ENCODE measurements at regions not wholly inside any gene's neighbourhood (a gene's known extent, or its start where the extent isn't known, plus 50 kb on each side); places are given as distances from the start of the nearest gene placed in this dataset.

DNA sequence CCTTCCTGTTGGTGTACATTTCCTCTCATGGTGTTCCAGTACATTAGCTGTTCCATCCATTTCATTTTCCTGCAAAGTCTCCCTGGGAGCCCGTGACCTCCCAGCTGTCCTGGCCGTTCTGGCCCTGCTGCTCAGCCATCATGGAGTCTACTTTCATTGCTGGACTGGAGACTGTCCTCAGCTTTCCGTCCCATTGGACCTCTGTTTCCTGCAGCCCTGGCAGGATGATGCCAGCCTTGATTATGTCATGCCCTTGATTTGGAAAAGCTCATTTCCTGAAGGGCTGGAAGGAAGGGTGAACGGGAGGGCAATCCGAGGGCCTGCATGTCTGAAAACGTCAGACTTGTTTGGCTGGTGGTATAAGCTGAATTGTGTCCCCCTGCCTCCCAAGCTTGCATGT is 205.5 kb upstream of the HS6ST1 start:
- TF ChIP-seq PHF21A (CRISPR knock-in tag; IDR thresholded peaks at IDR 0.05), result no peak
- TF ChIP-seq BCL6 (CRISPR knock-in tag; IDR thresholded peaks at IDR 0.05), result no peak
- TF ChIP-seq, protein P1, sequence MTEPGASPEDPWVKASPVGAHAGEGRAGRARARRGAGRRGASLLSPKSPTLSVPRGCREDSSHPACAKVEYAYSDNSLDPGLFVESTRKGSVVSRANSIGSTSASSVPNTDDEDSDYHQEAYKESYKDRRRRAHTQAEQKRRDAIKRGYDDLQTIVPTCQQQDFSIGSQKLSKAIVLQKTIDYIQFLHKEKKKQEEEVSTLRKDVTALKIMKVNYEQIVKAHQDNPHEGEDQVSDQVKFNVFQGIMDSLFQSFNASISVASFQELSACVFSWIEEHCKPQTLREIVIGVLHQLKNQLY (CRISPR knock-in tag; IDR thresholded peaks at IDR 0.05), result no peak
- TF ChIP-seq, protein P2, sequence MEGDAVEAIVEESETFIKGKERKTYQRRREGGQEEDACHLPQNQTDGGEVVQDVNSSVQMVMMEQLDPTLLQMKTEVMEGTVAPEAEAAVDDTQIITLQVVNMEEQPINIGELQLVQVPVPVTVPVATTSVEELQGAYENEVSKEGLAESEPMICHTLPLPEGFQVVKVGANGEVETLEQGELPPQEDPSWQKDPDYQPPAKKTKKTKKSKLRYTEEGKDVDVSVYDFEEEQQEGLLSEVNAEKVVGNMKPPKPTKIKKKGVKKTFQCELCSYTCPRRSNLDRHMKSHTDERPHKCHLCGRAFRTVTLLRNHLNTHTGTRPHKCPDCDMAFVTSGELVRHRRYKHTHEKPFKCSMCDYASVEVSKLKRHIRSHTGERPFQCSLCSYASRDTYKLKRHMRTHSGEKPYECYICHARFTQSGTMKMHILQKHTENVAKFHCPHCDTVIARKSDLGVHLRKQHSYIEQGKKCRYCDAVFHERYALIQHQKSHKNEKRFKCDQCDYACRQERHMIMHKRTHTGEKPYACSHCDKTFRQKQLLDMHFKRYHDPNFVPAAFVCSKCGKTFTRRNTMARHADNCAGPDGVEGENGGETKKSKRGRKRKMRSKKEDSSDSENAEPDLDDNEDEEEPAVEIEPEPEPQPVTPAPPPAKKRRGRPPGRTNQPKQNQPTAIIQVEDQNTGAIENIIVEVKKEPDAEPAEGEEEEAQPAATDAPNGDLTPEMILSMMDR (CRISPR knock-in tag; IDR thresholded peaks at IDR 0.05), result no peak
- TF ChIP-seq EZH2 (conservative IDR thresholded peaks at IDR 0.05; ENCODE audit: low read depth, low read length), result no peak
- TF ChIP-seq, protein P3, sequence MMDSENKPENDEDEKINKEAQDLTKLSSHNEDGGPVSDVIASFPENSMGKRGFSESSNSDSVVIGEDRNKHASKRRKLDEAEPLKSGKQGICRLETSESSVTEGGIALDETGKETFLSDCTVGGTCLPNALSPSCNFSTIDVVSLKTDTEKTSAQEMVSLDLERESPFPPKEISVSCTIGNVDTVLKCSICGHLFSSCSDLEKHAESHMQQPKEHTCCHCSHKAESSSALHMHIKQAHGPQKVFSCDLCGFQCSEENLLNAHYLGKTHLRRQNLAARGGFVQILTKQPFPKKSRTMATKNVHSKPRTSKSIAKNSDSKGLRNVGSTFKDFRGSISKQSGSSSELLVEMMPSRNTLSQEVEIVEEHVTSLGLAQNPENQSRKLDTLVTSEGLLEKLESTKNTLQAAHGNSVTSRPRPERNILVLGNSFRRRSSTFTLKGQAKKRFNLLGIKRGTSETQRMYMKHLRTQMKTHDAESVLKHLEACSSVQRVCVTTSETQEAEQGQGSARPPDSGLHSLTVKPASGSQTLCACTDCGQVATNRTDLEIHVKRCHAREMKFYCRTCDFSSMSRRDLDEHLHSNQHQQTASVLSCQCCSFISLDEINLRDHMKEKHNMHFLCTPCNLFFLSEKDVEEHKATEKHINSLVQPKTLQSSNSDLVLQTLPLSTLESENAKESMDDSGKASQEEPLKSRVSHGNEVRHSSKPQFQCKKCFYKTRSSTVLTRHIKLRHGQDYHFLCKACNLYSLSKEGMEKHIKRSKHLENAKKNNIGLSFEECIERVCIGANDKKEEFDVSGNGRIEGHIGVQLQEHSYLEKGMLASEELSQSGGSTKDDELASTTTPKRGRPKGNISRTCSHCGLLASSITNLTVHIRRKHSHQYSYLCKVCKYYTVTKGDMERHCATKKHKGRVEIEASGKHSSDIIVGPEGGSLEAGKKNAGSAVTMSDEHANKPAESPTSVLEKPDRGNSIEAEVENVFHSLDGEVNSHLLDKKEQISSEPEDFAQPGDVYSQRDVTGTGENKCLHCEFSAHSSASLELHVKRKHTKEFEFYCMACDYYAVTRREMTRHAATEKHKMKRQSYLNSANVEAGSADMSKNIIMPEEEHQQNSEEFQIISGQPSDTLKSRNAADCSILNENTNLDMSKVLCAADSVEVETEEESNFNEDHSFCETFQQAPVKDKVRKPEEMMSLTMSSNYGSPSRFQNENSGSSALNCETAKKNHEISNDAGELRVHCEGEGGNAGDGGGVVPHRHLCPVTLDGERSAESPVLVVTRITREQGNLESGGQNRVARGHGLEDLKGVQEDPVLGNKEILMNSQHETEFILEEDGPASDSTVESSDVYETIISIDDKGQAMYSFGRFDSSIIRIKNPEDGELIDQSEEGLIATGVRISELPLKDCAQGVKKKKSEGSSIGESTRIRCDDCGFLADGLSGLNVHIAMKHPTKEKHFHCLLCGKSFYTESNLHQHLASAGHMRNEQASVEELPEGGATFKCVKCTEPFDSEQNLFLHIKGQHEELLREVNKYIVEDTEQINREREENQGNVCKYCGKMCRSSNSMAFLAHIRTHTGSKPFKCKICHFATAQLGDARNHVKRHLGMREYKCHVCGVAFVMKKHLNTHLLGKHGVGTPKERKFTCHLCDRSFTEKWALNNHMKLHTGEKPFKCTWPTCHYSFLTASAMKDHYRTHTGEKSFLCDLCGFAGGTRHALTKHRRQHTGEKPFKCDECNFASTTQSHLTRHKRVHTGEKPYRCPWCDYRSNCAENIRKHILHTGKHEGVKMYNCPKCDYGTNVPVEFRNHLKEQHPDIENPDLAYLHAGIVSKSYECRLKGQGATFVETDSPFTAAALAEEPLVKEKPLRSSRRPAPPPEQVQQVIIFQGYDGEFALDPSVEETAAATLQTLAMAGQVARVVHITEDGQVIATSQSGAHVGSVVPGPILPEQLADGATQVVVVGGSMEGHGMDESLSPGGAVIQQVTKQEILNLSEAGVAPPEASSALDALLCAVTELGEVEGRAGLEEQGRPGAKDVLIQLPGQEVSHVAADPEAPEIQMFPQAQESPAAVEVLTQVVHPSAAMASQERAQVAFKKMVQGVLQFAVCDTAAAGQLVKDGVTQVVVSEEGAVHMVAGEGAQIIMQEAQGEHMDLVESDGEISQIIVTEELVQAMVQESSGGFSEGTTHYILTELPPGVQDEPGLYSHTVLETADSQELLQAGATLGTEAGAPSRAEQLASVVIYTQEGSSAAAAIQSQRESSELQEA (CRISPR knock-in tag; IDR thresholded peaks at IDR 0.05; ENCODE audit: not compliant biosample characterization), result no peak
- no peak for TF ChIP-seq GABPB1 (CRISPR knock-in tag; IDR thresholded peaks at IDR 0.05)
- TF ChIP-seq, protein P4, sequence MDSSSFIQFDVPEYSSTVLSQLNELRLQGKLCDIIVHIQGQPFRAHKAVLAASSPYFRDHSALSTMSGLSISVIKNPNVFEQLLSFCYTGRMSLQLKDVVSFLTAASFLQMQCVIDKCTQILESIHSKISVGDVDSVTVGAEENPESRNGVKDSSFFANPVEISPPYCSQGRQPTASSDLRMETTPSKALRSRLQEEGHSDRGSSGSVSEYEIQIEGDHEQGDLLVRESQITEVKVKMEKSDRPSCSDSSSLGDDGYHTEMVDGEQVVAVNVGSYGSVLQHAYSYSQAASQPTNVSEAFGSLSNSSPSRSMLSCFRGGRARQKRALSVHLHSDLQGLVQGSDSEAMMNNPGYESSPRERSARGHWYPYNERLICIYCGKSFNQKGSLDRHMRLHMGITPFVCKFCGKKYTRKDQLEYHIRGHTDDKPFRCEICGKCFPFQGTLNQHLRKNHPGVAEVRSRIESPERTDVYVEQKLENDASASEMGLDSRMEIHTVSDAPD (CRISPR knock-in tag; IDR thresholded peaks at IDR 0.05), result no peak
